ENCODE measurements at regions not wholly inside any gene's neighbourhood (a gene's known extent, or its start where the extent isn't known, plus 50 kb on each side); places are given as distances from the start of the nearest gene placed in this dataset.

GRCh38 chr1:192477630-192478029 is 97.9 kb upstream of the RGS1 start:
- TF ChIP-seq TSHZ1 (tag by site-specific recombination; IDR thresholded peaks at IDR 0.05; ENCODE audit: borderline replicate concordance): no peak
- no peak for TF ChIP-seq CTCF (tag by site-specific recombination; IDR thresholded peaks at IDR 0.05)
- no peak for TF ChIP-seq ZNF214 (tag by site-specific recombination; IDR thresholded peaks at IDR 0.05; ENCODE audit: borderline replicate concordance)
- TF ChIP-seq ZNF274 (IDR thresholded peaks at IDR 0.05; ENCODE audit: low read length): no peak
- no peak for TF ChIP-seq ZNF274 (tag by site-specific recombination; IDR thresholded peaks at IDR 0.05; ENCODE audit: borderline replicate concordance)
- TF ChIP-seq ZNF488 (tag by site-specific recombination; IDR thresholded peaks at IDR 0.05): no peak
- TF ChIP-seq ZNF561 (tag by site-specific recombination; IDR thresholded peaks at IDR 0.05; ENCODE audit: borderline replicate concordance): no peak
- TF ChIP-seq ZNF704 (tag by site-specific recombination; IDR thresholded peaks at IDR 0.05): no peak
- TF ChIP-seq KLF1 (tag by site-specific recombination; IDR thresholded peaks at IDR 0.05): no peak
- TF ChIP-seq ZNF670 (tag by site-specific recombination; IDR thresholded peaks at IDR 0.05; ENCODE audit: low read depth): no peak
- no peak for TF ChIP-seq HOXC10 (CRISPR knock-in tag; IDR thresholded peaks at IDR 0.05)
